ENCODE measurements at regions not wholly inside any gene's neighbourhood (a gene's known extent, or its start where the extent isn't known, plus 50 kb on each side); places are given as distances from the start of the nearest gene placed in this dataset.

DNA sequence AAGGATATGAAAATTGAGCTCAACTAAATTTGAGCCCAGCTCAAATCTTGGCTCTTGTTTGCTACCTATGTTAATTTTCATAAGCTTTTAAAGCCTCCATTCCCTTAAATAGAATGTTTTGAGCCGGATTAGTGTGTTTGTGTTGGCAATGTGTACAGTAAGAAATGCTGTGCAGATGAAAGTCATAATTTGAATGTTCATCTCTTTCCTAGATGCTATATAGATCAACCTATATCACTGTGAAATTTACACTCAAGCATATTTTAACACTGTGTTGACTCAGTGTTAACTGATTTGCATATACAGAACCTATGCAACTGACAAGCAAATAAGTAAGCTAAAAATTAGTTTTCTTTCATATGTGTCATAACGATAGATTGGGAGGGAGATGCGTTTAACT lies 272.5 kb downstream of the TFEC start:
- H3K36me3 ChIP-seq (ENCODE audit: insufficient read depth, low read length): no peaks in the 10 kb centered on the region
- no peaks in the 10 kb centered on the region for H3K9me3 ChIP-seq (ENCODE audit: control insufficient read depth, insufficient read depth, low read length)
- H3K9ac ChIP-seq (ENCODE audit: low read depth, low read length): no peak overlapping the region
- no peaks in the 10 kb centered on the region for H3K4me1 ChIP-seq (ENCODE audit: insufficient read depth, low read length)

DNA sequence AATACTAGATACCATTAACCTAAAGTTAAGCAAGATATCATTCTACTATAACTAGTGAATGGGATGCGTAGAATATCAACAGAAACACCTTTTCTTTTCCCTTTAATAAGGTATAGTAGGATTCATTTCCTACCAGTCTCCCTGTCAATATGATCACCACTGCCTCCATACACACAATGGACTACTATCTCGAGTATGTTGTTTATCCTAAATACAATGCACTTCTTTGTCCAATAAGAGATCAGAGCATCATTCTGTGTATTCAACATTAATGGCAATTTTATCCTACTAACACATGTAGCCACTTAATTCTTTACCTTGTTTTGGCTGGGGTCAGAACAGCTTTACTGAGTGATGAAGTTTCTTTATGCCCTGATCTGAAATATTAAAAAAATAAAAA lies 276.3 kb downstream of the TFEC start:
- Histone ChIP-seq H3K4me1 (ENCODE audit: insufficient read depth, low read length) (no peaks in the 10 kb centered on the region), H3K36me3 (ENCODE audit: insufficient read depth, low read length) (no peaks in the 10 kb centered on the region), H3K9me3 (ENCODE audit: control insufficient read depth, insufficient read depth, low read length) (no peaks in the 10 kb centered on the region), H3K9ac (ENCODE audit: low read depth, low read length) (no peak overlapping the region)

- H3K4me1 ChIP-seq (ENCODE audit: insufficient read depth, low read length): no peaks in the 10 kb centered on the region
- no peak overlapping the region for H3K9ac ChIP-seq (ENCODE audit: low read depth, low read length)
- no peaks in the 10 kb centered on the region for H3K36me3 ChIP-seq (ENCODE audit: insufficient read depth, low read length)
- H3K9me3 ChIP-seq (ENCODE audit: control insufficient read depth, insufficient read depth, low read length): no peaks in the 10 kb centered on the region
Observed at GRCh38 chr7:115749924-115750323, 280.6 kb downstream of the TFEC start.

DNA sequence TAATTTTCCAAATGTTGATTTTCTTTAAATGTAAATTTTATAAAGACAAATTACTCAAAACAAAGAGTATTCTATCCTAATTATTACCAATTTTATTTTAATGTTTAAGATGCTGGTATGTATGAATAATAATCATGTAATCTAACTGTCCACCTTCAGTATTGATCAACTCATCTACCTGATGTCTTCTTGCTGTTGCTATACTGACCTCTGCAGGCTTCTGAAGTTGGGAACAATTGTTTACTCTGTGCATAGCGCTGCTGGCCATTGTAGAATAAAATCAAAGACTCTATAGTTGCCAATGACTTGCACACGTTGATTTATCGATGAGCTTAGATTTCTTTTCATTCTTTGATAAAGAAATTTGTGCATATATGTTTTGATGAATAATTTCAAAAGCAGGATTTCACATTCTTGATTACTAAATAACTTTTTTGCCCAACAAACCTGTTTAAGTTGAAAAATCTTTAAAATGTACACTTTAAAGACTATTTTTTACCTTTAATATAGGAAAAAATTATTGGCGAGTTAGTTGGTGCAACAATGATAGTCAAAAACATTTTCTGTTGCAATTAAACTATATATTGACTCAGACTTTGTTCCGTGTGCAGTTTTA lies 282.3 kb downstream of the TFEC start:
- Histone ChIP-seq H3K36me3 (ENCODE audit: insufficient read depth, low read length) (no peaks in the 10 kb centered on the region), H3K9ac (ENCODE audit: low read depth, low read length) (no peak overlapping the region), H3K4me1 (ENCODE audit: insufficient read depth, low read length) (no peaks in the 10 kb centered on the region), H3K9me3 (ENCODE audit: control insufficient read depth, insufficient read depth, low read length) (no peaks in the 10 kb centered on the region)

DNA sequence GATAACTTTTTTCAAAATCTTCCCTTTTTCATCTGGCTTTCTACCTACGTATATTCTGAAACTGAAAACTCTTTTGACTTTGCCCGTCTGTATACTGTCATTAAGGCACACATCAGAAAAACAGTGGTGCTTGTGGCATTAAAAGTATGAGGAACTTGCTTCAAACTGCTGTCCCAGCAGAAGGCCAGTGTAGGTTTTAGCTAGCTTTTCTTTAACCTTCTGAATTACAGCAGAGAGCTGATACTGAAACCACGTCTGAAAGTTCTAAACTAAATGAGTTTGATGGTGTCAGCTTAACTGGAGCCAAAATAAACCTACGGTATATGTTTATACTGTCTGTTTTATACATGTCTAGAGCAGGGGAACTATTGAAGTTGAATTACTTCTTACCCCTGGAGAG lies 283.4 kb downstream of the TFEC start:
- no peaks in the 10 kb centered on the region for H3K36me3 ChIP-seq (ENCODE audit: insufficient read depth, low read length)
- no peak overlapping the region for H3K9ac ChIP-seq (ENCODE audit: low read depth, low read length)
- no peaks in the 10 kb centered on the region for H3K9me3 ChIP-seq (ENCODE audit: control insufficient read depth, insufficient read depth, low read length)
- H3K4me1 ChIP-seq (ENCODE audit: insufficient read depth, low read length): no peaks in the 10 kb centered on the region

- Histone ChIP-seq H3K9ac (ENCODE audit: low read depth, low read length) (no peak overlapping the region), H3K9me3 (ENCODE audit: control insufficient read depth, insufficient read depth, low read length) (no peaks in the 10 kb centered on the region), H3K36me3 (ENCODE audit: insufficient read depth, low read length) (no peaks in the 10 kb centered on the region), H3K4me1 (ENCODE audit: insufficient read depth, low read length) (no peaks in the 10 kb centered on the region)
Observed at GRCh38 chr7:115740043-115740442, 290.5 kb downstream of the TFEC start.

DNA sequence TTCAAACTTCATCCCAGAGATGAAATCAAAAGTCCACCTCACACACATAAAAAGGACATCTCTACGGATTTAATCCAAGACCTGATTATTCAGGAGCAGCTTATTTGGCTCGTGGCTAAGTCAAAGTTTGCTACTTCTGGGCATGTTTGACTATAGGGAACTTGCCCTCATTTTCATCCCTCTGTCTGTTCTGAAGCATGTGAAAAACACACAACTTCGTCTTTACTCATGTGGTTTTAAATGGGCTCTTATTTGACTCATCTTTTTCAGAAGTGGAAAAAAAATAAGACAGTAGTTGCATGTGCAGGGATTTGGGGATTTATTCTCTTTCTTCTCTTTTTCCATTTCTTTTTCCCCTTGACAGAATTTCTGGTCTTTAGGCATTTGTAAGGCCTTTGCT lies 295.9 kb downstream of the TFEC start:
- Histone ChIP-seq H3K4me1 (ENCODE audit: insufficient read depth, low read length) (no peaks in the 10 kb centered on the region), H3K9ac (ENCODE audit: low read depth, low read length) (no peak overlapping the region), H3K9me3 (ENCODE audit: control insufficient read depth, insufficient read depth, low read length) (no peaks in the 10 kb centered on the region), H3K36me3 (ENCODE audit: insufficient read depth, low read length) (no peaks in the 10 kb centered on the region)

DNA sequence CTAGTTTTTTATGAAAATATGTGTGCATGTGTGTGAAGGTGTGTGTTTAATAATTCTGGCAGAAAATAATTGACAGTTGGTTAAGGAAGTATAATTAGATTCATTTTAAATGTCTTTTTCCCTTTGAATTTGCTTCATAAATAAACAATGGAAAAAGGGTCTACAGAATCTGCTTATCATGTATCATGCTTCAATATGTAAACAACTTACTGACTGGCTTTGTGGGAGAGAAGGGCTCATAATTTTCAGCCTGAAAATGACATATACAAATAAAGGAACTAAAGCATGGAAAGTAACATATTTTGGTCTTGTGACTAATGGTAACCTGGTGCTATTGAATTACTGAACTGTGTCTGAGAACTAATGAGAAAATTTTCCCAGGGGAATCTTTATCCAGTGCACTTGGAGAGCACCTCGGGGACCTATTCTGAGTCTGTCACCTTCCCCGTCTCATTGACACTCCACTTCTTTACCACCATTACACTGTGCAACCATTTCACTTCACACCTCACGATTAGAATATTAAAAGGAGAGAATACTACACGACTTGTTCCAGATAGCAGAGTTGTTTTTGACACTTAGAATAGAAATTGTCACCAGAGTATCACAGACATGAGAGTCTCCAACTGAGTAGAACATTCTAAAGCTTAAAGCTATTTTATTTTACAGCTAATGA lies 298.6 kb downstream of the TFEC start:
- Histone ChIP-seq H3K9ac (ENCODE audit: low read depth, low read length) (no peak overlapping the region), H3K9me3 (ENCODE audit: control insufficient read depth, insufficient read depth, low read length) (no peaks in the 10 kb centered on the region), H3K4me1 (ENCODE audit: insufficient read depth, low read length) (no peaks in the 10 kb centered on the region), H3K36me3 (ENCODE audit: insufficient read depth, low read length) (no peaks in the 10 kb centered on the region)

- no peaks in the 10 kb centered on the region for H3K36me3 ChIP-seq (ENCODE audit: insufficient read depth, low read length)
- H3K9ac ChIP-seq (ENCODE audit: low read depth, low read length): no peak overlapping the region
- no peaks in the 10 kb centered on the region for H3K9me3 ChIP-seq (ENCODE audit: control insufficient read depth, insufficient read depth, low read length)
- no peaks in the 10 kb centered on the region for H3K4me1 ChIP-seq (ENCODE audit: insufficient read depth, low read length)
Observed at GRCh38 chr7:115728518-115728917, 302.0 kb downstream of the TFEC start.

DNA sequence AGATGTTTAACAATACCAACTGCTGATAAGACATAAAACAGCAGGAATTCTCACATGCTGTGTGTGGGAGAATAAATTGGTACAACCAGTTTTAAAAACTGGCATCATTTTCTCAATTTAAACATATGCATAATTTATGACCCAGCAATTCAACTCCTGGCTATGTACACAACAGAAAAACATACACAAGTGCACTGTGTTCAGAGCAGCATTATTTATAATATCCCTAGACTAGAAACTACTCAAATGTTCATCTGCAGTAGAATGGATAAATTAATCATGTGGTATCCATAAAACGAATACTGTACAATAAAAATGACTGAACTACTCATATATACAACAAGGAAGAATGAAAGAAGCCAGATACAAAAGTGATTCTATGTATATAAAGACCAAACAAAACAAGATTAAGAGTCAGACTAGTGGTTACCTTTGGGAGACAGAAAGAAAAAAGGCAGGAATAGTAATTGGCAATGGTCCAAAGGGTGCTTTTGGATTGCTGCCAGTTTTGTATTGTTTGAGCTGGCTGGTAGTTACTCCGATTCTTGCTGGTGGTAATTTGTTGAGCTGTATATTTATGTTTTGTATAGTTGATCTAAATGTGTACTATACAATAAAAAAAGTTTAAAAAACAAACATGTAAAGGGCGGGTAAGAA lies 306.0 kb downstream of the TFEC start:
- no peak overlapping the region for H3K9ac ChIP-seq (ENCODE audit: low read depth, low read length)
- H3K9me3 ChIP-seq (ENCODE audit: control insufficient read depth, insufficient read depth, low read length): no peaks in the 10 kb centered on the region
- H3K4me1 ChIP-seq (ENCODE audit: insufficient read depth, low read length): no peaks in the 10 kb centered on the region; the same call in 1 of the 2 replicates
- H3K36me3 ChIP-seq (ENCODE audit: insufficient read depth, low read length): no peaks in the 10 kb centered on the region

DNA sequence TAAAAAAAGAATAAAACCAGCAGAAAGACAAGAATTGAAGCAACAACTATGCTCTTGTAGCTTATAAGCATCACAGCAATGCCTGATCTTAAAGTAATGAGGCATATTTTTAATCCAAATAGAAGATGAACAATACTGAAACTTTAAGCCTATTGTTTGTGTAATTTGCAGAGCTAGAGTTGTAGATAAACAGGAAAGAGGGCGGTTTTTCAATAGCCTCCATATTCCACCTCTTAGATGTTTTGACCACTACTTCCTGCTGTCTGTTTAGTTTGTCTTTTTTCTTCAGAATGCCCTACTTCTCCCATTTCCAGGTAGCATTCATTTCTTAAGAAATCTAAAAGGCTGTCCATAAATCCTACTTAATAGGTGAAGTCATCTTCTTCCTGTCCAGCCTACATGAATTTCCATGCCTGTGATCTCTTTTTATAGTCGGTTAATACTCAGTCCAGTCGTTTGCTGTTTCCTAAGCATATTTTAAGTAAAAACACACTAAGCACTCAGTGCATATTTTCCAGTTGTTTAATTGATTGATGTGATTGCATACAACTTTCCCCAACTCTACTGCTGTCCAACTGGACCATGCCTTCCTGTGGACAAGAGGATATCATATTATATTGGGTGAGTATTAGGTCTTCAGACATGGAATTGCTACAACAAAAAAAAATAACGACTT lies 308.1 kb downstream of the TFEC start:
- H3K9ac ChIP-seq (ENCODE audit: low read depth, low read length): no peak overlapping the region
- H3K9me3 ChIP-seq (ENCODE audit: control insufficient read depth, insufficient read depth, low read length): no peaks in the 10 kb centered on the region
- no peaks in the 10 kb centered on the region for H3K36me3 ChIP-seq (ENCODE audit: insufficient read depth, low read length)
- no peaks in the 10 kb centered on the region; the same call in 1 of the 2 replicates for H3K4me1 ChIP-seq (ENCODE audit: insufficient read depth, low read length)

DNA sequence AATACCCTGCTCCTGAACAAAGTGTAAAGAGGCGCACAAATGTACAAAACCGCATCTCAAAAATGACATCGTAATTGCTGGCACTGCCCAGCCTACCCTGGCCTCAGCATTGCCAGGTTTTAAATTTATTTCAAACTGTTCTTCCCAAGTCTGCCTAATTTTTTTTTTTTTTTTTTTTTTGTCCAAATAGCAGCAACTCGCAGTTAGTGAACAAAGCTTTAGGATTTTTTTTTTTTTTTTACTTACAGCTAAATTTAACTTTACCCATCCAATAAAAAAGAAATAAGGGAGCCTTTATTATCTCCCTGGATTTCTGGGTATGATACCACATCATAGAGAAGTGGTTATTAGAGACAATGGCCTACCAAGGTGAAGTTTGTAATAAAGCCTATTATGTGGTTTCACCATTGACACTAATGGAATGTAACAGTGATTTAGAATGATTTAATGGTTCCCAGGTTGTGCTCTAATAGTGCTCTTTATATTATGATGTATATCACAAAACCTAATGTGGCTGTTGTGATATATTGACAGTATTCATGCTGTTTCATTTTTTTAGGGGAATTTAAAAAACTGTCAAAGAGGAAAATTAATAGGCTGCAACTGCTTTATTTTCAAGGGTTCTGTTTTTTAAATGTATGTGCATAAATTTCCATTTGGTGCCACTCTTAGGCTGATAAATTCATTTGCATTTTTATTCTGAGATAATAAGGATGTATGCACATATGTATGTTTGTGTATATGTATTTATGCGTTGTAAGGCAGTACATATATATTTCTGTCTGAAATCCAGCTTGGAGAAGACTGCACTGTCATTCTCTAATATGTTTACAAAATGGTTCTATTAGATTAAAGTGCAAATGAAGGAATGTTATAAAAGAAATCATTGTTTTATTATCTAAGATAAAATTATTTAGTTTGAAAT lies 309.0 kb downstream of the TFEC start:
- H3K36me3 ChIP-seq (ENCODE audit: insufficient read depth, low read length): no peaks in the 10 kb centered on the region
- no peaks in the 10 kb centered on the region; the same call in 1 of the 2 replicates for H3K4me1 ChIP-seq (ENCODE audit: insufficient read depth, low read length)
- no peak overlapping the region for H3K9ac ChIP-seq (ENCODE audit: low read depth, low read length)
- H3K9me3 ChIP-seq (ENCODE audit: control insufficient read depth, insufficient read depth, low read length): no peaks in the 10 kb centered on the region

DNA sequence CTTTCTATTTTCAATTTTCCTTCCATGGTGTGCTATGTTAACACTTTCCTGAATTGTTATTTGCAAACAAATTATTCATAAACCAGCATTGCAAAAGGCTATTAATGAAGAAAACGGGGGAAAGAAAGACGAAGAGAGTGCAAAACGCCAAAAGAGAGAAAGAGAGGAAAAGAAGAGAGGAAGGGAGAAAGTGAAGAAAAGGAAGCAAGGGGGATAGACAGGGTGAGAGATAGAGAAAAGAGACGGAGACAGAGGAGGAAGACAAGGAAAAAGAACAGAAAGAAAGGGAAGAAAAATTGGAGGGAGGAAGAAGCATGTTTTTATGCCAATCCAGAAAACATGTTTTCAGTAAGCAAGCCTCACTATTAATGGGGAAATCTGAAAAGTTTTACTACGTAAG lies 310.6 kb downstream of the TFEC start:
- Histone ChIP-seq H3K9ac (ENCODE audit: low read depth, low read length) (no peak overlapping the region), H3K36me3 (ENCODE audit: insufficient read depth, low read length) (no peaks in the 10 kb centered on the region), H3K9me3 (ENCODE audit: control insufficient read depth, insufficient read depth, low read length) (no peaks in the 10 kb centered on the region), H3K4me1 (ENCODE audit: insufficient read depth, low read length) (no peaks in the 10 kb centered on the region; the same call in 1 of the 2 replicates)

GRCh38 chr7:115709664-115710063 lies 320.9 kb downstream of the TFEC start:
- no peaks in the 10 kb centered on the region for H3K4me1 ChIP-seq (ENCODE audit: insufficient read depth, low read length)
- H3K9ac ChIP-seq (ENCODE audit: low read depth, low read length): no peak overlapping the region
- no peaks in the 10 kb centered on the region for H3K36me3 ChIP-seq (ENCODE audit: insufficient read depth, low read length)
- no peaks in the 10 kb centered on the region for H3K9me3 ChIP-seq (ENCODE audit: control insufficient read depth, insufficient read depth, low read length)

Measured in ES-I3 (cell line).